HCT116 (cell line): ENCODE measurements at regions not wholly inside any gene's neighbourhood (a gene's known extent, or its start where the extent isn't known, plus 50 kb on each side); places are given as distances from the start of the nearest gene placed in this dataset.

ENCODE experiments used
- ATAC-seq: fragments of 200-7000 bp; cut with Tn5 transposase; 2 replicates; pipeline ENCODE4 v1.9.1; 2020; ENCODE audit warnings: mild to moderate bottlenecking, moderate library complexity
- BruUV-seq: library from RNA; stranded (reverse); fragments of 400-500 nt; replicated peaks from 2 replicates; lab custom pipeline; 2021; lab: Mats Ljungman, UMichigan
- CTCF ChIA-PET: fragments of 300-600 bp; sonication (Branson Sonifier 250); formaldehyde crosslinking; loops from one replicate; lab custom pipeline; 2021; ENCODE audit warnings: antibody characterized with exemption; lab: Charles Lee
- POLR2A ChIA-PET: fragments of 300-600, 350-600 bp; sonication (Branson Sonifier 250); formaldehyde crosslinking; loops from one replicate; lab custom pipeline; 2021; ENCODE audit warnings: antibody characterized with exemption; lab: Charles Lee
- RAD21 ChIA-PET, 2 experiments: fragments of 300-600 bp; sonication (Branson Sonifier 250); formaldehyde crosslinking; loops; one replicate each; lab custom pipeline; 2023; ENCODE audit warnings: low total read pairs in 2 of 2; ENCODE audit not compliant: uncharacterized antibody in 2 of 2, unreplicated experiment in 2 of 2, low non-redundant PET in 1 of 2; lab: Charles Lee
- DNase-seq: peaks from one replicate; pipeline ENCODE4 v3.0.0-alpha.2; 2010; ENCODE audit warnings: low read depth, low spot score
- H2AFZ ChIP-seq: fragments of 200-600 bp; shearing (Covaris generic), sonication (generic); 2 replicates; pipeline ENCODE4 v1.6.1; 2017; ENCODE audit warnings: low read depth, mixed run types, mixed read lengths, antibody characterized with exemption, low read length; ENCODE audit not compliant: poor library complexity, severe bottlenecking
- H3K27ac ChIP-seq: 2 replicates; pipeline ENCODE4 v1.5.1; 2012; ENCODE audit warnings: low read depth, low read length
- H3K27me3 ChIP-seq: fragments of 200-600 bp; sonication (generic); 2 replicates; pipeline ENCODE4 v1.6.1; 2016; ENCODE audit warnings: mixed run types, low read length, mixed read lengths; ENCODE audit not compliant: insufficient read depth
- H3K36me3 ChIP-seq, 2 experiments: fragments of 200-500 bp in 1 of 2; fragments of 200-600 bp in 1 of 2; sonication (Bioruptor generic) in 1 of 2; sonication (generic) in 1 of 2; 2 replicates each; pipeline versions ENCODE4 v1.5.1 to v1.6.1; 2014 to 2016; ENCODE audit warnings: low read length in 2 of 2, inconsistent platforms in 1 of 2, mixed read lengths in 1 of 2, mixed run types in 1 of 2; ENCODE audit not compliant: insufficient read depth in 2 of 2, control insufficient read depth in 1 of 2
- H3K4me1 ChIP-seq, 2 experiments: fragments of 200-600 bp in 1 of 2; sonication (generic) in 1 of 2; 2 replicates each; pipeline versions ENCODE4 v1.5.1 to v1.6.1; 2012 to 2017; ENCODE audit warnings: low read length in 2 of 2, inconsistent platforms in 1 of 2, mild to moderate bottlenecking in 1 of 2, mixed read lengths in 1 of 2, mixed run types in 1 of 2, moderate library complexity in 1 of 2; ENCODE audit not compliant: insufficient read depth in 2 of 2, control insufficient read depth in 1 of 2
- H3K4me2 ChIP-seq: fragments of 200-600 bp; sonication (generic); 2 replicates; pipeline ENCODE4 v1.6.1; 2017; ENCODE audit warnings: mixed run types, low read length, mixed read lengths
- H3K4me3 ChIP-seq, 2 experiments: fragments of 200-600 bp in 1 of 2; sonication (generic) in 1 of 2; replicated peaks in 1 of 2; 2 replicates each; pipeline ENCODE4 v1.5.1; 2011 to 2016; ENCODE audit warnings: low read length in 2 of 2, control low read depth in 1 of 2, low read depth in 1 of 2, mild to moderate bottlenecking in 1 of 2, mixed read lengths in 1 of 2, mixed run types in 1 of 2
- H3K79me2 ChIP-seq: fragments of 200-600 bp; sonication (generic); 2 replicates; pipeline ENCODE4 v1.6.1; 2017; ENCODE audit warnings: mild to moderate bottlenecking, mixed run types, low read length, moderate library complexity, mixed read lengths; ENCODE audit not compliant: insufficient read depth
- H3K9ac ChIP-seq: fragments of 200-600 bp; sonication (generic); 2 replicates; pipeline ENCODE4 v1.6.1; 2016; ENCODE audit warnings: low read length, mixed read lengths
- H3K9me2 ChIP-seq: fragments of 200-600 bp; sonication (generic), shearing (Covaris generic); 2 replicates; pipeline ENCODE4 v1.6.1; 2017; ENCODE audit warnings: mixed run types, mild to moderate bottlenecking, moderate library complexity; ENCODE audit not compliant: insufficient read depth
- H3K9me3 ChIP-seq, 2 experiments: fragments of 200-500 bp in 1 of 2; fragments of 200-600 bp in 1 of 2; sonication (Bioruptor generic) in 1 of 2; sonication (generic) in 1 of 2; 2 replicates each; pipeline ENCODE4 v1.6.1; 2014 to 2017; ENCODE audit warnings: low read length in 2 of 2, mixed read lengths in 2 of 2, inconsistent platforms in 1 of 2, low read depth in 1 of 2, mild to moderate bottlenecking in 1 of 2, mixed run types in 1 of 2, moderate library complexity in 1 of 2; ENCODE audit not compliant: control insufficient read depth in 1 of 2, insufficient read depth in 1 of 2
- H4K20me1 ChIP-seq: fragments of 200-600 bp; sonication (generic), shearing (Covaris generic); 2 replicates; pipeline ENCODE4 v1.6.1; 2017; ENCODE audit warnings: mixed run types, mild to moderate bottlenecking, moderate library complexity; ENCODE audit not compliant: insufficient read depth
- CBX3 ChIP-seq: IDR thresholded peaks from 2 replicates; pipeline ENCODE4 v1.6.1; 2012; ENCODE audit warnings: low read depth
- CEBPB ChIP-seq: IDR thresholded peaks from 2 replicates; pipeline ENCODE4 v1.6.1; 2012; ENCODE audit warnings: low read depth
- EZH2phosphoT487 ChIP-seq: fragments of 200-600 bp; IDR thresholded peaks from 2 replicates; pipeline ENCODE4 v1.6.1; 2018; ENCODE audit warnings: antibody characterized with exemption, borderline replicate concordance
- POLR2AphosphoS5 ChIP-seq: IDR thresholded peaks from 2 replicates; pipeline ENCODE4 v1.6.1; 2011; ENCODE audit warnings: mild to moderate bottlenecking, low read depth, low read length, moderate library complexity
- RAD21 ChIP-seq: IDR thresholded peaks from 2 replicates; pipeline ENCODE4 v1.6.1; 2012; ENCODE audit warnings: low read depth, mild to moderate bottlenecking
- SP1 ChIP-seq: IDR thresholded peaks from 2 replicates; pipeline ENCODE4 v1.6.1; 2012; ENCODE audit warnings: low read depth
- YY1 ChIP-seq: IDR thresholded peaks from 2 replicates; pipeline ENCODE4 v1.6.1; 2011; ENCODE audit warnings: low read length, low read depth, moderate library complexity, mild to moderate bottlenecking; ENCODE audit not compliant: insufficient replicate concordance; ENCODE audit errors: extremely low read depth
- ZFX ChIP-seq: fragments of 450-650 bp; IDR thresholded peaks from 2 replicates; pipeline ENCODE4 v1.6.1; 2017
- ZNF274 ChIP-seq: fragments of 200-500 bp; sonication (Bioruptor generic); IDR thresholded peaks from 2 replicates; pipeline ENCODE4 v1.6.1; 2014; ENCODE audit warnings: mild to moderate bottlenecking, low read depth, low read length, inconsistent platforms
- intact Hi-C: fragments of 100-400 bp; cut with micrococcal nuclease; formaldehyde crosslinking; loops from 2 replicates; pipeline ENCODE4 v1.10.0; 2022
- TF ChIP-seq, protein P1 (sequence below): IDR thresholded peaks from 2 replicates; pipeline ENCODE4 v1.6.1; 2012
- TF ChIP-seq, protein P2 (sequence below): IDR thresholded peaks from 2 replicates; pipeline ENCODE4 v1.6.1; 2011; ENCODE audit warnings: mild to moderate bottlenecking, low read length, moderate library complexity; ENCODE audit not compliant: insufficient replicate concordance; ENCODE audit errors: extremely low read depth

DNA sequence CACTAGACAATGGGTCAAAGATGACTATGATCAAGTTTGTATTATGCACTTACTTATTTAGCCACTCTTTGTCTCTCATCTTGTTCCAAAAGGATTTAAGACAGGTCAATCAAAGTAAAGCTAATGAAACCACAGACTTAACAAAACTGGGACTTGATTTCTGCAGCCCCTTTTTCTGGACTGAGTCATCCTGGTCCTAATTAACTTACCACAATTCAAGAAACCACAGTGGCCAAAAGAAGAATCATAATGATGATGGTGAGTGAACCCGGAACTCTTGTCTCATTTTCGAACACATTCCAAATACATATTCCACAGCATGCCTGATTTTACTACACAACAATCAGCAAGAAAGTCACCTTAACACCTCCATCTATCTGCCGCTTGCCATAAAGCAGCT is 1333.0 kb downstream of the ROBO1 start:
- Histone ChIP-seq H3K9me3 (peaks cover 11 to 29% of the 10 kb centered on the region in 2 experiments; a peak in 3 of 4 replicates), H3K4me1 (no peaks in the 10 kb centered on the region), H3K4me3 (no peak overlapping the region), H3K9ac (no peak overlapping the region), H3K79me2 (no peaks in the 10 kb centered on the region), H3K27ac (no peak overlapping the region), H2AFZ (no peak overlapping the region), H3K9me2 (no peaks in the 10 kb centered on the region), H3K27me3 (no peaks in the 10 kb centered on the region), H4K20me1 (no peaks in the 10 kb centered on the region), H3K4me2 (no peak overlapping the region)
- CTCF ChIA-PET = no interaction called here
- intact Hi-C loops = no loop called here
- DNase-seq = no peak
- RAD21 ChIA-PET = no interaction called here
- BruUV-seq = no TSS peak
- TF ChIP-seq CBX3 = no peak
- TF ChIP-seq SP1 = no peak
- TF ChIP-seq POLR2AphosphoS5 = no peak
- TF ChIP-seq, protein P1, sequence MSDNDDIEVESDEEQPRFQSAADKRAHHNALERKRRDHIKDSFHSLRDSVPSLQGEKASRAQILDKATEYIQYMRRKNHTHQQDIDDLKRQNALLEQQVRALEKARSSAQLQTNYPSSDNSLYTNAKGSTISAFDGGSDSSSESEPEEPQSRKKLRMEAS = no peak
- TF ChIP-seq, protein P2, sequence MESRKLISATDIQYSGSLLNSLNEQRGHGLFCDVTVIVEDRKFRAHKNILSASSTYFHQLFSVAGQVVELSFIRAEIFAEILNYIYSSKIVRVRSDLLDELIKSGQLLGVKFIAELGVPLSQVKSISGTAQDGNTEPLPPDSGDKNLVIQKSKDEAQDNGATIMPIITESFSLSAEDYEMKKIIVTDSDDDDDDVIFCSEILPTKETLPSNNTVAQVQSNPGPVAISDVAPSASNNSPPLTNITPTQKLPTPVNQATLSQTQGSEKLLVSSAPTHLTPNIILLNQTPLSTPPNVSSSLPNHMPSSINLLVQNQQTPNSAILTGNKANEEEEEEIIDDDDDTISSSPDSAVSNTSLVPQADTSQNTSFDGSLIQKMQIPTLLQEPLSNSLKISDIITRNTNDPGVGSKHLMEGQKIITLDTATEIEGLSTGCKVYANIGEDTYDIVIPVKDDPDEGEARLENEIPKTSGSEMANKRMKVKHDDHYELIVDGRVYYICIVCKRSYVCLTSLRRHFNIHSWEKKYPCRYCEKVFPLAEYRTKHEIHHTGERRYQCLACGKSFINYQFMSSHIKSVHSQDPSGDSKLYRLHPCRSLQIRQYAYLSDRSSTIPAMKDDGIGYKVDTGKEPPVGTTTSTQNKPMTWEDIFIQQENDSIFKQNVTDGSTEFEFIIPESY = no peak
- TF ChIP-seq, all 23 proteins: peak for 0
- POLR2A ChIA-PET = no interaction called here
- ATAC-seq = no peak
- H3K36me3 ChIP-seq = no peaks in the 10 kb centered on the region

DNA sequence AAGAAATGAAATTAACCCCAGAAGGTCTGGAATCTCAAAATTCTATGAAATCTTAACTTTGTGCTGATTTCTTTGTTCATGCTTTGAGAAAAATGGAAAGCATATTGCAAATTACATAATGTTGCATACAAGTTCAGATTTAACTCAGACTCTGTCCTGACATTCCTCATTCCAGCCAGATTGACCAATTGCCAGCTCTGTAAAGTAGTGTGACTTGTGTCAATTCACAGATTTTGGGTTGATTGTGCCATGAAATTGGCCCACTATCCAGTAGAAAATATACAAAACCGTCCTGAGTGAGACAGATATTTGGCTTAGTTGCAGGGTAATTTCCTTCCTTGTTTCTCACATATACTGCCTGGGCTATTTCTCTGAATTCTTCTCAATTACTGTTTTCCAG is 1312.6 kb downstream of the ROBO1 start:
- DNase-seq = no peak
- Histone ChIP-seq H3K9me3 (peaks cover 8 to 12% of the 10 kb centered on the region in 2 experiments; a peak in 2 of 4 replicates), H2AFZ (no peak overlapping the region), H3K27me3 (no peaks in the 10 kb centered on the region), H3K4me3 (no peak overlapping the region), H3K79me2 (no peaks in the 10 kb centered on the region), H3K4me2 (no peak overlapping the region)
- intact Hi-C loops = no loop called here
- CTCF ChIA-PET = no interaction called here
- RAD21 ChIA-PET = no interaction called here
- TF ChIP-seq EZH2phosphoT487 = no peak
- no peak for TF ChIP-seq CEBPB
- TF ChIP-seq RAD21 = no peak
- TF ChIP-seq POLR2AphosphoS5 = no peak
- TF ChIP-seq YY1 = no peak
- no peak for TF ChIP-seq ZNF274
- TF ChIP-seq ZFX = no peak
- TF ChIP-seq, all 23 proteins: peak for 0
- no peaks in the 10 kb centered on the region for H4K20me1 ChIP-seq
- no TSS peak for BruUV-seq
- POLR2A ChIA-PET = no interaction called here
- no peaks in the 10 kb centered on the region for H3K4me1 ChIP-seq
- no peaks in the 10 kb centered on the region for H3K36me3 ChIP-seq
- ATAC-seq = no peak
- H3K9ac ChIP-seq = no peak overlapping the region
- H3K27ac ChIP-seq = no peak overlapping the region
- H3K9me2 ChIP-seq = no peaks in the 10 kb centered on the region
